BE2C (cell line): ENCODE measurements at regions not wholly inside any gene's neighbourhood (a gene's known extent, or its start where the extent isn't known, plus 50 kb on each side); places are given as distances from the start of the nearest gene placed in this dataset.
A peak's percentile ranks its signal among the peaks of the same experiment; 100 is the strongest.

Experiments
- DNase-seq: peaks from one replicate; pipeline ENCODE4 v3.0.0-alpha.2; 2020
- H3K27me3 ChIP-seq: fragments of 250-450 bp; sonication (Bioruptor Pico); 2 replicates; pipeline ENCODE4 v1.5.1; 2020; ENCODE audit warnings: mild to moderate bottlenecking
- H3K36me3 ChIP-seq: fragments of 250-450 bp; sonication (Bioruptor Pico); 2 replicates; pipeline ENCODE4 v1.5.1; 2020; ENCODE audit warnings: mild to moderate bottlenecking
- H3K4me1 ChIP-seq: fragments of 250-450 bp; sonication (Bioruptor Pico); 2 replicates; pipeline ENCODE4 v1.5.1; 2020
- H3K4me3 ChIP-seq: 2 replicates; pipeline ENCODE4 v1.5.1; 2011; ENCODE audit warnings: low read depth, low read length
- H3K9me3 ChIP-seq: fragments of 250-450 bp; sonication (Bioruptor Pico); 2 replicates; pipeline ENCODE4 v1.5.1; 2020
- CTCF ChIP-seq: IDR thresholded peaks from 2 replicates; pipeline ENCODE4 v1.5.1; 2012; ENCODE audit warnings: mild to moderate bottlenecking, low read depth, low read length

GRCh38 chr4:42344749-42345148 lies 52.5 kb upstream of the SHISA3 start:
- Histone ChIP-seq H3K4me3 (no peak overlapping the region), H3K36me3 (no peaks in the 10 kb centered on the region), H3K9me3 (0 out of 2 replicates have a peak, but pooled peaks cover 3% of the 10 kb centered on the region), H3K27me3 (no peaks in the 10 kb centered on the region), H3K4me1 (peaks cover 10% of the 10 kb centered on the region)
- TF ChIP-seq CTCF: no peak
- no peak for DNase-seq

- no peak for TF ChIP-seq CTCF
- Histone ChIP-seq H3K27me3 (no peaks in the 10 kb centered on the region), H3K4me3 (no peak overlapping the region), H3K9me3 (0 out of 2 replicates have a peak, but pooled peaks cover 3% of the 10 kb centered on the region), H3K4me1 (peaks cover 10% of the 10 kb centered on the region), H3K36me3 (no peaks in the 10 kb centered on the region)
- DNase-seq: no peak
These were observed 51.2 kb upstream of the SHISA3 start for GRCh38 chr4:42345962-42346544.

- TF ChIP-seq CTCF: no peak
These were observed 50.2 kb upstream of the SHISA3 start for GRCh38 chr4:42347076-42347475.

More at GRCh38 chr4:42347076-42347475, 50.2 kb upstream of the SHISA3 start:
- H3K27me3 ChIP-seq: no peaks in the 10 kb centered on the region
- no peaks in the 10 kb centered on the region for H3K9me3 ChIP-seq
- no peak overlapping the region for H3K4me3 ChIP-seq
- H3K36me3 ChIP-seq: no peaks in the 10 kb centered on the region
- DNase-seq: peak; percentile 21
- H3K4me1 ChIP-seq: peaks cover 8% of the 10 kb centered on the region
